Iris pigment epithelial cell (primary cell): ENCODE measurements at regions not wholly inside any gene's neighbourhood (a gene's known extent, or its start where the extent isn't known, plus 50 kb on each side); places are given as distances from the start of the nearest gene placed in this dataset.
A peak's percentile ranks its signal among the peaks of the same experiment; 100 is the strongest.

Experiments
- DNase-seq: peaks from one replicate; pipeline ENCODE4 v3.0.0-alpha.2; 2011; ENCODE audit warnings: low read depth

GRCh38 chr1:232382671-232383070 is 247.3 kb downstream of the SIPA1L2 start:
- no peak for DNase-seq

GRCh38 chr1:232381394-232382100 is 248.4 kb downstream of the SIPA1L2 start:
- DNase-seq: peak; percentile 5

- no peak for DNase-seq
These were observed 249.3 kb downstream of the SIPA1L2 start for GRCh38 chr1:232380596-232380995.

- no peak for DNase-seq
These were observed 249.8 kb downstream of the SIPA1L2 start for GRCh38 chr1:232380131-232380530.

- DNase-seq: no peak
These were observed 250.9 kb downstream of the SIPA1L2 start for GRCh38 chr1:232379063-232379434.

- no peak for DNase-seq
These were observed 251.5 kb downstream of the SIPA1L2 start for GRCh38 chr1:232378266-232379062.

GRCh38 chr1:232377494-232377770 is 252.5 kb downstream of the SIPA1L2 start:
- peak; percentile 71 for DNase-seq

GRCh38 chr1:232376632-232377493 is 253.1 kb downstream of the SIPA1L2 start:
- no peak for DNase-seq

- DNase-seq: no peak
These were observed 257.0 kb downstream of the SIPA1L2 start for GRCh38 chr1:232372841-232373440.

- DNase-seq: no peak
These were observed 257.5 kb downstream of the SIPA1L2 start for GRCh38 chr1:232372431-232372830.

- no peak for DNase-seq
These were observed 260.3 kb downstream of the SIPA1L2 start for GRCh38 chr1:232369451-232370296.

- no peak for DNase-seq
These were observed 261.1 kb downstream of the SIPA1L2 start for GRCh38 chr1:232368821-232369321.

- no peak for DNase-seq
These were observed 262.6 kb downstream of the SIPA1L2 start for GRCh38 chr1:232367293-232367692.

GRCh38 chr1:232364654-232365382 is 265.1 kb downstream of the SIPA1L2 start:
- DNase-seq: no peak

GRCh38 chr1:232363008-232363407 is 266.9 kb downstream of the SIPA1L2 start:
- no peak for DNase-seq

- no peak for DNase-seq
These were observed 272.5 kb downstream of the SIPA1L2 start for GRCh38 chr1:232357416-232357815.

GRCh38 chr1:232355162-232356006 is 274.5 kb downstream of the SIPA1L2 start:
- no peak for DNase-seq

GRCh38 chr1:232353001-232353400 is 276.9 kb downstream of the SIPA1L2 start:
- DNase-seq: no peak

- no peak for DNase-seq
These were observed 277.6 kb downstream of the SIPA1L2 start for GRCh38 chr1:232352366-232352765.

GRCh38 chr1:232351335-232351734 is 278.6 kb downstream of the SIPA1L2 start:
- no peak for DNase-seq
